ENCODE measurements at regions not wholly inside any gene's neighbourhood (a gene's known extent, or its start where the extent isn't known, plus 50 kb on each side); places are given as distances from the start of the nearest gene placed in this dataset.
"Not testable (repeated sequence)": the region's sequence is repeated elsewhere in the genome, so short reads cannot be mapped to it uniquely, and the experiment has no call there.

- TF ChIP-seq POLR2A, CTCF (IDR thresholded peaks at IDR 0.05): not testable (repeated sequence)
Observed at GRCh38 chr7:152946616-152947015, 187.1 kb downstream of the ACTR3B start.
